H1 (cell line): ENCODE measurements at regions not wholly inside any gene's neighbourhood (a gene's known extent, or its start where the extent isn't known, plus 50 kb on each side); places are given as distances from the start of the nearest gene placed in this dataset.

Experiments used
- CTCF ChIA-PET: fragments of 300-600 bp; sonication (Branson Sonifier 250); formaldehyde crosslinking; loops from one replicate; lab custom pipeline; 2021; ENCODE audit not compliant: partially characterized antibody; lab: Charles Lee
- POLR2A ChIA-PET: fragments of 300-600 bp; sonication (Branson Sonifier 250); formaldehyde crosslinking; loops from one replicate; lab custom pipeline; 2021; ENCODE audit warnings: inconsistent platforms; ENCODE audit not compliant: partially characterized antibody; lab: Charles Lee
- DNase-seq, 2 experiments: peaks; one replicate each; pipeline versions ENCODE4 v3.0.0 to v3.0.0-alpha.2; 2010 to 2022; ENCODE audit warnings: low spot score in 2 of 2, low read depth in 1 of 2, mixed read lengths in 1 of 2
- FAIRE-seq: peaks from 2 replicates; lab custom pipeline; 2011; peaks lifted over from hg19 to GRCh38; lab: Jason Lieb, UNC
- H2AFZ ChIP-seq: 2 replicates; pipeline ENCODE4 v1.8.1; 2012; ENCODE audit warnings: low read length, inconsistent platforms
- H2AK5ac ChIP-seq: 2 replicates; pipeline ENCODE4 v1.6.1; 2013; ENCODE audit warnings: low read depth, low read length
- H2BK120ac ChIP-seq: replicated peaks from 2 replicates; pipeline ENCODE3; 2013; ENCODE audit warnings: low read depth, low read length, inconsistent platforms
- H2BK12ac ChIP-seq: 2 replicates; pipeline ENCODE4 v1.6.1; 2013; ENCODE audit warnings: low read depth, low read length
- H2BK15ac ChIP-seq: 2 replicates; pipeline ENCODE4 v1.6.1; 2013; ENCODE audit warnings: low read length
- H2BK20ac ChIP-seq: 2 replicates; pipeline ENCODE4 v1.6.1; 2013; ENCODE audit warnings: low read length
- H2BK5ac ChIP-seq: 2 replicates; pipeline ENCODE4 v1.6.1; 2013; ENCODE audit warnings: low read depth, low read length
- H3K14ac ChIP-seq: 2 replicates; pipeline ENCODE4 v1.6.1; 2013; ENCODE audit warnings: inconsistent platforms; ENCODE audit not compliant: insufficient read length
- H3K18ac ChIP-seq: 2 replicates; pipeline ENCODE4 v1.6.1; 2013; ENCODE audit warnings: low read length; ENCODE audit errors: extremely low read depth
- H3K23ac ChIP-seq: 2 replicates; pipeline ENCODE4 v1.6.1; 2013; ENCODE audit warnings: inconsistent platforms; ENCODE audit not compliant: insufficient read length
- H3K23me2 ChIP-seq: 2 replicates; pipeline ENCODE4 v1.6.1; 2013; ENCODE audit warnings: low read depth, low read length
- H3K27ac ChIP-seq: 2 replicates; pipeline ENCODE4 v1.6.1; 2011; ENCODE audit warnings: low read depth, low read length, inconsistent platforms
- H3K27me3 ChIP-seq, 4 experiments: replicated peaks in 1 of 4; 1 replicate in 1 of 4; 2 replicates in 3 of 4; pipeline versions ENCODE4 v1.6.1 to v1.8.1; 2011 to 2013; ENCODE audit warnings: low read length in 3 of 4, mild to moderate bottlenecking in 3 of 4, inconsistent platforms in 2 of 4, mixed read lengths in 2 of 4, moderate library complexity in 1 of 4; ENCODE audit not compliant: control insufficient read depth in 3 of 4, insufficient read depth in 3 of 4; ENCODE audit errors: extremely low read depth in 1 of 4
- H3K36me3 ChIP-seq, 4 experiments: 2 replicates each; pipeline versions ENCODE4 v1.6.1 to v1.8.1; 2011 to 2013; ENCODE audit warnings: mild to moderate bottlenecking in 4 of 4, low read length in 3 of 4, moderate library complexity in 2 of 4, control low read depth in 1 of 4, inconsistent platforms in 1 of 4; ENCODE audit not compliant: insufficient read depth in 4 of 4, control insufficient read depth in 2 of 4
- H3K4ac ChIP-seq: replicated peaks from 2 replicates; pipeline ENCODE3; 2013; ENCODE audit warnings: low read length, low read depth, mixed read lengths, inconsistent platforms; ENCODE audit not compliant: insufficient read length
- H3K4me1 ChIP-seq, 4 experiments: replicated peaks in 1 of 4; 1 replicate in 1 of 4; 2 replicates in 3 of 4; pipeline versions ENCODE4 v1.6.1 to v1.8.1; 2011 to 2013; ENCODE audit warnings: low read length in 3 of 4, inconsistent platforms in 2 of 4, mixed read lengths in 1 of 4; ENCODE audit not compliant: insufficient read depth in 4 of 4, control insufficient read depth in 3 of 4
- H3K4me2 ChIP-seq, 2 experiments: 2 replicates each; pipeline versions ENCODE4 v1.6.1 to v1.8.1; 2011 to 2013; ENCODE audit warnings: low read depth in 2 of 2, low read length in 2 of 2, control low read depth in 1 of 2, inconsistent platforms in 1 of 2, mild to moderate bottlenecking in 1 of 2; ENCODE audit not compliant: insufficient read depth in 1 of 2
- H3K4me3 ChIP-seq, 4 experiments: fragments of 200-600, 300-600 bp in 1 of 4; sonication (generic), shearing (Covaris generic), sonication (Bioruptor Twin) in 1 of 4; 2 replicates each; pipeline versions ENCODE4 v1.5.1 to v1.8.1; 2011 to 2016; ENCODE audit warnings: low read length in 4 of 4, low read depth in 3 of 4, control low read depth in 2 of 4, inconsistent platforms in 2 of 4, mild to moderate bottlenecking in 2 of 4, mixed read lengths in 1 of 4, moderate library complexity in 1 of 4; ENCODE audit not compliant: insufficient read depth in 2 of 4; ENCODE audit errors: extremely low read depth in 1 of 4
- H3K56ac ChIP-seq: replicated peaks from 2 replicates; pipeline ENCODE3; 2013; ENCODE audit warnings: low read depth, mild to moderate bottlenecking, mixed read lengths, low read length, inconsistent platforms; ENCODE audit not compliant: insufficient read length
- H3K79me1 ChIP-seq: 2 replicates; pipeline ENCODE4 v1.6.1; 2013; ENCODE audit warnings: low read depth, low read length, control low read depth
- H3K79me2 ChIP-seq, 2 experiments: 2 replicates each; pipeline versions ENCODE4 v1.6.1 to v1.8.1; 2012 to 2013; ENCODE audit warnings: low read length in 2 of 2, mild to moderate bottlenecking in 2 of 2, inconsistent platforms in 1 of 2; ENCODE audit not compliant: insufficient read depth in 2 of 2, control insufficient read depth in 1 of 2
- H3K9ac ChIP-seq, 4 experiments: replicated peaks in 1 of 4; 1 replicate in 1 of 4; 2 replicates in 3 of 4; pipeline versions ENCODE4 v1.6.1 to v1.8.1; 2011 to 2013; ENCODE audit warnings: low read depth in 3 of 4, low read length in 3 of 4, control low read depth in 2 of 4, mild to moderate bottlenecking in 2 of 4, moderate library complexity in 2 of 4, inconsistent platforms in 1 of 4; ENCODE audit errors: extremely low read depth in 1 of 4
- H3K9me3 ChIP-seq, 2 experiments: 2 replicates each; pipeline versions ENCODE4 v1.6.1 to v1.8.1; 2012 to 2013; ENCODE audit warnings: mild to moderate bottlenecking in 2 of 2, moderate library complexity in 2 of 2, control low read depth in 1 of 2, inconsistent platforms in 1 of 2, low read depth in 1 of 2, low read length in 1 of 2, mixed read lengths in 1 of 2; ENCODE audit not compliant: insufficient read depth in 2 of 2
- H4K20me1 ChIP-seq, 2 experiments: replicated peaks in 1 of 2; 2 replicates each; pipeline versions ENCODE3 to v1.8.1; 2011 to 2013; ENCODE audit warnings: inconsistent platforms in 2 of 2, low read length in 2 of 2, mild to moderate bottlenecking in 1 of 2; ENCODE audit not compliant: insufficient read depth in 2 of 2, control insufficient read depth in 1 of 2
- H4K5ac ChIP-seq: 2 replicates; pipeline ENCODE4 v1.6.1; 2013; ENCODE audit warnings: low read length, low read depth, mixed read lengths, inconsistent platforms; ENCODE audit not compliant: insufficient read length
- H4K8ac ChIP-seq: 2 replicates; pipeline ENCODE4 v1.8.0; 2013; ENCODE audit warnings: mild to moderate bottlenecking, moderate library complexity, low read length, inconsistent platforms; ENCODE audit not compliant: insufficient read depth; ENCODE audit errors: extremely low read depth
- H4K91ac ChIP-seq: replicated peaks from 2 replicates; pipeline ENCODE3; 2013; ENCODE audit warnings: low read length, mixed read lengths, inconsistent platforms; ENCODE audit not compliant: insufficient read length
- MAX ChIP-seq: IDR thresholded peaks from 2 replicates; pipeline ENCODE4 v1.6.1; 2012; ENCODE audit warnings: inconsistent platforms
- SP1 ChIP-seq: IDR thresholded peaks from 2 replicates; pipeline ENCODE4 v1.6.1; 2011; ENCODE audit warnings: low read depth, low read length
- WGBS, 2 experiments: shearing (Covaris generic) in 1 of 2; methylation state at CpG; one replicate each; pipeline versions ENCODE4 v1.1.6 to v1.1.7; 2013 to 2015; ENCODE audit warnings: low lambda C conversion rate in 2 of 2, mixed read lengths in 2 of 2, inconsistent platforms in 1 of 2, low coverage in 1 of 2, missing lambda C conversion rate in 1 of 2; ENCODE audit not compliant: insufficient replicate concordance in 2 of 2, insufficient coverage in 1 of 2, insufficient read length in 1 of 2; ENCODE audit errors: extremely low coverage in 1 of 2, missing lambda C conversion rate in 1 of 2; 5-methylcytosine and 5-hydroxymethylcytosine counted together

DNA sequence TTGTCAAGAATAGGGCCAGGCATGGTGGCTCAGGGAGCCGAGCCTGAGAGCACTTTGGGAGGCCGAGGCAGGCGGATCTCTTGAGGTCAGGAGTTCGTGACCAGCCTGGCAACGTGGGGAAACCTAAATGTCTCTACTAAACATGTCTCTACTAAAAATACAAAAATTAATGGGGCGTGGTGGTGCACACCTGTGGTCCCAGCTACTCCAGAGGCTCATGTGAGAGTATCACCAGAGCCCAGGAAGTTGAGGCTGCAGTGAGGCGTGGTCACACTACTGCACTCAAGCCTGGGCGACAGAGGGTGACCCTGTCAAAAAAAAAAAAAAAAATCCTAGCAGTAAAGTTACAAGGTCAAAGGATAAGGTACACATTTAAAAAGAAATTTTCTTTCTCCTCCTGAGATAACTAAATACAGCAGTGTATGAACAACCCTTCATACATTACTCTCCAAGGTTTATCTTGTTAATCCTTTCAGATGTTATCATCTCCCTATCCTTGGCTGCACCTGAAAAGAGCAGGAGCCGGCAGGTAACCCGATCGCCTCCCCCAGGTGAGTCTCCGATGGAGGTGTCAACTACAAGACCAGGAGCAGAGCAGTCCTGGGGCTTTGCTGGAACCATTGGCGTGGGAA, 122.3 kb downstream of the GOSR1 start:
- H3K23me2 ChIP-seq = peaks cover 5% of the 10 kb centered on the region; the same call in 1 of the 2 replicates
- peak overlapping the region; percentile 67 to 74 for H3K4me2 ChIP-seq
- H3K14ac ChIP-seq = no peak overlapping the region
- H3K4me1 ChIP-seq = peaks cover 0 to 2% (median 2%) of the 10 kb centered on the region in 4 experiments; a peak in 3 of 7 replicates
- no peak overlapping the region for H3K27ac ChIP-seq
- no peak overlapping the region for H4K5ac ChIP-seq
- H3K36me3 ChIP-seq = no peaks in the 10 kb centered on the region
- no peak overlapping the region for H3K18ac ChIP-seq
- WGBS, 2 experiments = 48% methylated on average over 13 of the region's 13 CpGs; no CpG with 5 or more reads in 1 of the 2 experiments
- no peaks in the 10 kb centered on the region for H3K9me3 ChIP-seq
- no peak overlapping the region for H3K23ac ChIP-seq
- no peaks in the 10 kb centered on the region for H3K27me3 ChIP-seq
- POLR2A ChIA-PET = no interaction called here
- peaks cover 0 to 25% of the 10 kb centered on the region in 2 experiments; a peak in 2 of 4 replicates for H3K79me2 ChIP-seq
- no peak for FAIRE-seq
- CTCF ChIA-PET = interaction anchor here (1.8 kb wide), 1 partner anchor 9 kb away, joined by 7 read pairs; no protein-coding TSS in a partner anchor
- H2BK5ac ChIP-seq = 0 out of 2 replicates have a peak overlapping the region, but pooled peaks have one; percentile 77
- no peak overlapping the region for H2BK12ac ChIP-seq
- 0 out of 2 replicates have a peak overlapping the region, but pooled peaks have one; percentile 98 for H2AFZ ChIP-seq
- no peak overlapping the region for H2BK120ac ChIP-seq
- no peak overlapping the region for H4K91ac ChIP-seq
- H3K56ac ChIP-seq = no peak overlapping the region
- H3K4me3 ChIP-seq = peak overlapping the region; percentile 81 to 96 (median 92)
- no peaks in the 10 kb centered on the region for H4K20me1 ChIP-seq
- no peak overlapping the region for H3K4ac ChIP-seq
- H2BK15ac ChIP-seq = no peak overlapping the region; the same call in 1 of the 2 replicates
- no peaks in the 10 kb centered on the region for H3K79me1 ChIP-seq
- no peak overlapping the region for H2BK20ac ChIP-seq
- no peak overlapping the region for H2AK5ac ChIP-seq
- H4K8ac ChIP-seq = no peak overlapping the region
- no peak overlapping the region for H3K9ac ChIP-seq
- no peak for DNase-seq
- TF ChIP-seq SP1 = peak; percentile 76
- TF ChIP-seq MAX = peak; percentile 34; the same call in 1 of the 2 replicates
